ENCODE measurements at regions not wholly inside any gene's neighbourhood (a gene's known extent, or its start where the extent isn't known, plus 50 kb on each side); places are given as distances from the start of the nearest gene placed in this dataset.

GRCh38 chr2:123935405-123935804 lies 89.7 kb upstream of the CNTNAP5 start:
- H3K4me3 Mint-ChIP-seq = no peak overlapping the region
- H3K9me3 Mint-ChIP-seq = peaks cover 1 to 8% (median 5%) of the 10 kb centered on the region in 7 donors
- no peak overlapping the region for H3K4me3 ChIP-seq (replicated peaks in 1 of 3; ENCODE audit: low read depth in 2 of 3, low read length in 3 of 3)
- no peaks in the 10 kb centered on the region for H3K4me1 Mint-ChIP-seq
- no peak for TF ChIP-seq CTCF (IDR thresholded peaks at IDR 0.05)
- H3K27me3 Mint-ChIP-seq (ENCODE audit: low read depth in 3 of 3) = no peaks in the 10 kb centered on the region
- intact Hi-C loops (cut with micrococcal nuclease) = no loop called here
- H3K36me3 Mint-ChIP-seq = no peaks in the 10 kb centered on the region
- H3K27me3 ChIP-seq (ENCODE audit: control insufficient read depth in 2 of 2, insufficient read depth in 2 of 2, low read length in 2 of 2) = no peaks in the 10 kb centered on the region
- H3K27ac ChIP-seq (ENCODE audit: low read depth in 1 of 2, low read length in 2 of 2) = no peak overlapping the region
- no peak overlapping the region for H2AFZ ChIP-seq (ENCODE audit: insufficient read depth, low read depth, low read length, poor library complexity, severe bottlenecking)
- DNase-seq = no peak
- H3K27ac Mint-ChIP-seq = no peak overlapping the region
- no peaks in the 10 kb centered on the region for H3K36me3 ChIP-seq (replicated peaks in 1 of 2; ENCODE audit: control insufficient read depth in 1 of 2, insufficient read depth in 2 of 2, low read length in 2 of 2)
- H3K9me3 ChIP-seq (replicated peaks in 1 of 2; ENCODE audit: control insufficient read depth in 1 of 2, insufficient read depth in 1 of 2, low read length in 2 of 2) = peaks cover 4 to 5% of the 10 kb centered on the region in 2 donors
- H3K79me2 ChIP-seq (ENCODE audit: insufficient read depth, low read length) = no peaks in the 10 kb centered on the region
- 88% methylated on average over 4 of the region's 4 CpGs for WGBS (ENCODE audit: insufficient coverage)
- H3K4me1 ChIP-seq (ENCODE audit: control insufficient read depth in 1 of 2, insufficient read depth in 2 of 2, low read length in 2 of 2) = no peaks in the 10 kb centered on the region
- no peak overlapping the region for H3K9ac ChIP-seq (ENCODE audit: insufficient read depth, low read length, poor library complexity, severe bottlenecking)
- no peaks in the 10 kb centered on the region for H4K20me1 ChIP-seq (ENCODE audit: insufficient read depth, low read length)
- no peak overlapping the region for H3K4me2 ChIP-seq (replicated peaks; ENCODE audit: extremely low read depth, low read length, poor library complexity, severe bottlenecking)

GRCh38 chr2:123953846-123954245 lies 71.2 kb upstream of the CNTNAP5 start:
- H3K36me3 Mint-ChIP-seq = no peaks in the 10 kb centered on the region
- no peak overlapping the region for H3K4me3 Mint-ChIP-seq
- H3K79me2 ChIP-seq (ENCODE audit: insufficient read depth, low read length) = no peaks in the 10 kb centered on the region
- no peak overlapping the region for H3K4me3 ChIP-seq (replicated peaks in 1 of 3; ENCODE audit: low read depth in 2 of 3, low read length in 3 of 3)
- no peak overlapping the region for H3K9ac ChIP-seq (ENCODE audit: insufficient read depth, low read length, poor library complexity, severe bottlenecking)
- WGBS (ENCODE audit: insufficient coverage) = no CpG with 5 or more reads among the region's 2 CpGs
- H3K4me1 Mint-ChIP-seq = no peaks in the 10 kb centered on the region
- no peaks in the 10 kb centered on the region for H3K27me3 ChIP-seq (ENCODE audit: control insufficient read depth in 2 of 2, insufficient read depth in 2 of 2, low read length in 2 of 2)
- no peaks in the 10 kb centered on the region for H3K9me3 ChIP-seq (replicated peaks in 1 of 2; ENCODE audit: control insufficient read depth in 1 of 2, insufficient read depth in 1 of 2, low read length in 2 of 2)
- H3K9me3 Mint-ChIP-seq = peaks cover 0 to 8% (median 3%) of the 10 kb centered on the region in 7 donors
- intact Hi-C loops (cut with micrococcal nuclease) = no loop called here
- H3K36me3 ChIP-seq (replicated peaks in 1 of 2; ENCODE audit: control insufficient read depth in 1 of 2, insufficient read depth in 2 of 2, low read length in 2 of 2) = no peaks in the 10 kb centered on the region
- no peaks in the 10 kb centered on the region for H3K27me3 Mint-ChIP-seq (ENCODE audit: low read depth in 3 of 3)
- H3K4me1 ChIP-seq (ENCODE audit: control insufficient read depth in 1 of 2, insufficient read depth in 2 of 2, low read length in 2 of 2) = no peaks in the 10 kb centered on the region
- H3K27ac Mint-ChIP-seq = no peak overlapping the region
- DNase-seq = no peak
- H3K4me2 ChIP-seq (replicated peaks; ENCODE audit: extremely low read depth, low read length, poor library complexity, severe bottlenecking) = no peak overlapping the region
- no peak overlapping the region for H2AFZ ChIP-seq (ENCODE audit: insufficient read depth, low read depth, low read length, poor library complexity, severe bottlenecking)
- H3K27ac ChIP-seq (ENCODE audit: low read depth in 1 of 2, low read length in 2 of 2) = no peak overlapping the region
- no peaks in the 10 kb centered on the region for H4K20me1 ChIP-seq (ENCODE audit: insufficient read depth, low read length)
- no peak for TF ChIP-seq CTCF (IDR thresholded peaks at IDR 0.05)

All from CD14-positive monocyte (primary cell).